C4-2B (cell line): ENCODE measurements at regions not wholly inside any gene's neighbourhood (a gene's known extent, or its start where the extent isn't known, plus 50 kb on each side); places are given as distances from the start of the nearest gene placed in this dataset.

Experiments used
- H3K27ac ChIP-seq: fragments of 450-650 bp; 2 replicates; pipeline ENCODE4 v1.5.1; 2017
- ZFX ChIP-seq: fragments of 450-650 bp; IDR thresholded peaks from 2 replicates; pipeline ENCODE4 v1.6.1; 2017
- TF ChIP-seq, protein P1 (sequence below): fragments of 450-650 bp; conservative IDR thresholded peaks from 2 replicates; pipeline ENCODE4 v1.5.1; 2017; ENCODE audit warnings: mild to moderate bottlenecking

DNA sequence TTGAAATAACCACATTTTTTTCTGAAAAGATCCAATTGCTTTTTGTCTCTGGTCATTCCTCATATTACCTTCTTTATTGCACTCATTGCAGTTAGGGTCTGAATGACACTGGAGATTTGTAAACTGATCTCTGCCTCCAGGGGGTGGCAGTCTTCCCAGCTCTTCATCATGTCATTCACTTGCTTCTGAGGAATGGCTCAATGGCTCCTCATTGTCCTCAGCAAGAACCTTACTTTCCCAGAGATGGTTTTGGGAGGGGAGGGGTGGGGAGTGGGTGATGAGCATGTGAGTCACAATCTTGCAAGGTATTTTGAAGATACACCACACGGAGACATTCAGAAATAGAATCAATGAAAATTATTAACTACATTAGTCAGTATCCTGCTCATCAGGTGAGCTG lies 159.8 kb upstream of the GAS1 start:
- TF ChIP-seq ZFX = no peak
- TF ChIP-seq, protein P1, sequence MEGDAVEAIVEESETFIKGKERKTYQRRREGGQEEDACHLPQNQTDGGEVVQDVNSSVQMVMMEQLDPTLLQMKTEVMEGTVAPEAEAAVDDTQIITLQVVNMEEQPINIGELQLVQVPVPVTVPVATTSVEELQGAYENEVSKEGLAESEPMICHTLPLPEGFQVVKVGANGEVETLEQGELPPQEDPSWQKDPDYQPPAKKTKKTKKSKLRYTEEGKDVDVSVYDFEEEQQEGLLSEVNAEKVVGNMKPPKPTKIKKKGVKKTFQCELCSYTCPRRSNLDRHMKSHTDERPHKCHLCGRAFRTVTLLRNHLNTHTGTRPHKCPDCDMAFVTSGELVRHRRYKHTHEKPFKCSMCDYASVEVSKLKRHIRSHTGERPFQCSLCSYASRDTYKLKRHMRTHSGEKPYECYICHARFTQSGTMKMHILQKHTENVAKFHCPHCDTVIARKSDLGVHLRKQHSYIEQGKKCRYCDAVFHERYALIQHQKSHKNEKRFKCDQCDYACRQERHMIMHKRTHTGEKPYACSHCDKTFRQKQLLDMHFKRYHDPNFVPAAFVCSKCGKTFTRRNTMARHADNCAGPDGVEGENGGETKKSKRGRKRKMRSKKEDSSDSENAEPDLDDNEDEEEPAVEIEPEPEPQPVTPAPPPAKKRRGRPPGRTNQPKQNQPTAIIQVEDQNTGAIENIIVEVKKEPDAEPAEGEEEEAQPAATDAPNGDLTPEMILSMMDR = peak; percentile 45
- no peak overlapping the region for H3K27ac ChIP-seq

- TF ChIP-seq, protein P1 = no peak
- no peak for TF ChIP-seq ZFX
- H3K27ac ChIP-seq = no peak overlapping the region
Observed at GRCh38 chr9:87108661-87109060, 161.4 kb upstream of the GAS1 start.

DNA sequence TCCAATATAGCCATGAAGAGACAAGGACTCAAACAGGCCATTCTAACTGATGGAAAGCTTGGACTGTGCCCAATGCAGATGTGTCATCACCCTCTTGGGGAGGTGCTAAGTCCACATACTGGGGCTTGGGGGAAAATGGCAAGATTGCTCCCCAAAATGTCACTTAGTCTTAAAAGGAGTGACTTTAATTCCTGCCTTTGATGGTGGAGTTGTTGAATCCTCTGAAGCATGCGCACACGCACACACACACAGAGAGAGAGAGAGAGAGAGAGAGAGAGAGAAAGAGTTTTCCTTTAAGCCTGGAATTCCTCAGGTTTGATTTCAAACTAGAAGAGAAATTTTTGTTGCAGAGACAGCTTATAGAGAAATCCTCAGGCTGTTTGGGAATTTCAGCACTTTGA lies 161.9 kb upstream of the GAS1 start:
- TF ChIP-seq, protein P1 = no peak
- no peak for TF ChIP-seq ZFX
- no peak overlapping the region for H3K27ac ChIP-seq

DNA sequence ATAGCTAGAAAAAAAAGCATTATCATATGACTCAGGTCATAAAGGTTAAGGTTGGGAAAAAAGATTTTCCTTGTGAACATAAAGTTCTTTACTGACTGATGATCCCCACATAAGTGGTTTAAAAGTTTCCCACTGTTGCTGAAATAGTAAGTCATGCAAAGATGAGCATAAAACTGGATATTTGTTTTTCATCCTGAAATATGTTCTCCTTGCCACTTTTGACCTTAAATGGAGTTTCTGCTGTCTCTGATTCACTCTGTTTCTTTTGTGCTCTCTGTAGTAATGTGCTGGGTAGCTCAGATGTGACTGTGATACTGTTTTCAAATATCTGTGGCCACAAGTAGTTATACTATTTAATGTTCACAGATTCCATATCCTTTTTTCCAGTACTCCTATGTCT lies 162.5 kb upstream of the GAS1 start:
- no peak overlapping the region for H3K27ac ChIP-seq
- TF ChIP-seq, protein P1 = no peak
- no peak for TF ChIP-seq ZFX

- TF ChIP-seq ZFX = no peak
- TF ChIP-seq, protein P1 = no peak
- H3K27ac ChIP-seq = no peak overlapping the region
Observed at GRCh38 chr9:87111010-87111409, 163.7 kb upstream of the GAS1 start.

- no peak for TF ChIP-seq ZFX
- TF ChIP-seq, protein P1 = no peak
- H3K27ac ChIP-seq = no peak overlapping the region
Observed at GRCh38 chr9:87112656-87113055, 165.3 kb upstream of the GAS1 start.

GRCh38 chr9:87113874-87114273 lies 166.6 kb upstream of the GAS1 start:
- TF ChIP-seq, protein P1 = peak; percentile 31
- no peak for TF ChIP-seq ZFX
- H3K27ac ChIP-seq = no peak overlapping the region
